Adrenal gland (tissue), 9 donors: ENCODE measurements at regions not wholly inside any gene's neighbourhood (a gene's known extent, or its start where the extent isn't known, plus 50 kb on each side); places are given as distances from the start of the nearest gene placed in this dataset.

Source experiments
- DNase-seq, 7 donors: peaks; one replicate each; pipeline ENCODE4 v3.0.0-alpha.2; 2019 to 2020
- H3K27ac ChIP-seq, 5 donors: fragments of 200-600 bp; sonication (generic) in 4 of 5; 1 replicate in 3 of 5; 2 replicates in 2 of 5; pipeline versions ENCODE4 v1.5.1 to v1.8.0; 2016 to 2020; ENCODE audit warnings: mild to moderate bottlenecking in 1 of 5
- H3K27me3 ChIP-seq: fragments of 200-600 bp; 2 replicates; pipeline ENCODE4 v1.8.0; 2021
- H3K36me3 ChIP-seq, 2 donors: fragments of 200-600 bp; replicated peaks in 1 of 2; 1 replicate in 1 of 2; 2 replicates in 1 of 2; pipeline versions ENCODE4 v1.5.1 to v1.8.0; 2018 to 2022
- H3K4me1 ChIP-seq, 2 donors: fragments of 200-600 bp; replicated peaks in 1 of 2; 1 replicate in 1 of 2; 2 replicates in 1 of 2; pipeline versions ENCODE4 v1.5.1 to v1.8.0; 2018 to 2021
- H3K4me3 ChIP-seq, 4 donors: fragments of 200-600 bp; sonication (generic) in 3 of 4; one replicate each; pipeline ENCODE4 v1.5.1; 2016 to 2018
- H3K9me3 ChIP-seq, 3 donors: fragments of 200-600 bp; sonication (generic) in 1 of 3; replicated peaks in 1 of 3; 1 replicate in 2 of 3; 2 replicates in 1 of 3; pipeline versions ENCODE4 v1.5.1 to v1.8.0; 2016 to 2021
- CTCF ChIP-seq, 6 experiments: fragments of 450-650 bp in 4 of 6; fragments of 200-600 bp in 2 of 6; sonication (generic) in 1 of 6; IDR thresholded peaks; 1 replicate in 5 of 6; 2 replicates in 1 of 6; pipeline versions ENCODE4 v1.5.1 to v1.8.0; 2016 to 2021; ENCODE audit warnings: antibody characterized with exemption in 6 of 6, mild to moderate bottlenecking in 2 of 6, moderate library complexity in 1 of 6
- POLR2A ChIP-seq, 2 donors: fragments of 450-650 bp; IDR thresholded peaks; one replicate each; pipeline ENCODE4 v1.6.1; 2017; ENCODE audit warnings: antibody characterized with exemption in 2 of 2, mild to moderate bottlenecking in 2 of 2, moderate library complexity in 1 of 2
- WGBS, 4 donors: extraction: QIAGEN DNeasy Blood & Tissue Kit in 2 of 4; methylation state at CpG; one replicate each; pipeline versions ENCODE4 v1.1.5 to v1.1.7; 2013 to 2017; 5-methylcytosine and 5-hydroxymethylcytosine counted together
- intact Hi-C, 2 donors: fragments of 100-400 bp; cut with DNase I; formaldehyde crosslinking; loops; one replicate each; pipeline versions ENCODE4 v1.14.1 to v1.15.0; 2022 to 2023
- donor health status: healthy with polysubstance abuse.
- donor health status: Bipolar disorder and iron deficiency.
- donor health status: DM: yes; HTN: yes; CAD: no.
- donor health status: DM: no; HTN: no; CAD: no.
- donor health status: DM: no; HTN: no; CAD: no.

DNA sequence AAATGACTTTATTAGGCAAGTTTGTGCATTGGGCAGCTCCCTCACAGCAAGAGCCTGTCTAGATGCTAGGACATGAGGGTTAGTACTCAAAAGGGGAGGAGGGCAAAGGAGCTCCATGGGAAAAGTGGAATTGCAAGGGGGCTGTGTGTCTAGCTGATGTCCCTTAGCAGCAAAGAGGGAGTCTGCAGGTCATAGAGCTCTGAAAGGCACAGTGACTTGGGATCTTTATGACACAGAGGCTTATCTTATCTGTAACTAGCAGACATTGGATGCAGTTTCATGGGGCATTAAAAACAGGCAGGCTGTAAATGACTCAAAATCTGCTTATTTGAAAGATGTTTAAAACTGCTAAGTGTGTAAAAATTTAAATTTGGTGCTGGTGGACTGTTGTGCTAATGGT, 556.2 kb upstream of the FZD8 start:
- no peak for TF ChIP-seq POLR2A (IDR thresholded peaks at IDR 0.05)
- TF ChIP-seq CTCF (IDR thresholded peaks at IDR 0.05), result no peak
- H3K36me3 ChIP-seq, result no peaks in the 10 kb centered on the region

GRCh38 chr10:36195364-36195763, 553.3 kb upstream of the FZD8 start:
- no peak overlapping the region for H3K4me3 ChIP-seq
- H3K4me1 ChIP-seq, result no peaks in the 10 kb centered on the region
- no peak overlapping the region for H3K27ac ChIP-seq
- DNase-seq, result no peak
- intact Hi-C loops, result no loop called here
- TF ChIP-seq CTCF (IDR thresholded peaks at IDR 0.05) (no peak), POLR2A (IDR thresholded peaks at IDR 0.05) (no peak)
- H3K27me3 ChIP-seq, result no peaks in the 10 kb centered on the region
- H3K36me3 ChIP-seq, result no peaks in the 10 kb centered on the region
- H3K9me3 ChIP-seq, result peaks cover 0 to 10% (median 0%) of the 10 kb centered on the region in 3 donors
- WGBS, 4 donors, result 69 to 89% (median 82%) methylated on average over 2 to 3 of the region's 3 CpGs

More for the DNA sequence above, 556.2 kb upstream of the FZD8 start:
- no peaks in the 10 kb centered on the region for H3K4me1 ChIP-seq
- no peak for DNase-seq
- intact Hi-C loops, result no loop called here
- H3K4me3 ChIP-seq, result no peak overlapping the region
- H3K27ac ChIP-seq, result no peak overlapping the region
- H3K27me3 ChIP-seq, result no peaks in the 10 kb centered on the region
- H3K9me3 ChIP-seq, result no peaks in the 10 kb centered on the region

DNA sequence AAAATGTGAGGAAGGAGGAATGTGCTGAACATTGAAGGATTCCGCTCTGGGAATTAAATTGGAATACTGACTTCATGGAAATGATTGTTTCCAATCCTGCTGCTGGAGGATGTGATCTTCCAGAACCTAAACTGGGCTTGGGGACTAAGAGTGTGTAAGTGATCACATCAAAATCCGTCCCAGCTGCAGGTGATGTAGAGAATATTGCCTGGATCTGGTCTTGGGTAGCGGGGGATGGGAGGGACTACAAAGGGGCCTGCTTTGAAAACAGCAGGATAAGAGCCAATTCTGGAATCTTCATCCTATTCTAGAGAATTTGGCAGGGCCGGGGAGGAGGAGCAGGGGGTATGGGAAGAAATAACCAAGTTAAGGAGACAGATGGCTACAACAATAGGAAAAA, 552.2 kb upstream of the FZD8 start:
- H3K36me3 ChIP-seq, result no peaks in the 10 kb centered on the region
- 79 to 94% (median 83%) methylated on average over 4 of the region's 4 CpGs for WGBS, 4 donors
- H3K27ac ChIP-seq, result no peak overlapping the region
- DNase-seq, result no peak
- H3K4me3 ChIP-seq, result no peak overlapping the region
- intact Hi-C loops, result no loop called here
- H3K9me3 ChIP-seq, result peaks cover 0 to 10% (median 0%) of the 10 kb centered on the region in 3 donors
- TF ChIP-seq CTCF (IDR thresholded peaks at IDR 0.05) (no peak), POLR2A (IDR thresholded peaks at IDR 0.05) (no peak)
- no peaks in the 10 kb centered on the region for H3K4me1 ChIP-seq
- no peaks in the 10 kb centered on the region for H3K27me3 ChIP-seq

DNA sequence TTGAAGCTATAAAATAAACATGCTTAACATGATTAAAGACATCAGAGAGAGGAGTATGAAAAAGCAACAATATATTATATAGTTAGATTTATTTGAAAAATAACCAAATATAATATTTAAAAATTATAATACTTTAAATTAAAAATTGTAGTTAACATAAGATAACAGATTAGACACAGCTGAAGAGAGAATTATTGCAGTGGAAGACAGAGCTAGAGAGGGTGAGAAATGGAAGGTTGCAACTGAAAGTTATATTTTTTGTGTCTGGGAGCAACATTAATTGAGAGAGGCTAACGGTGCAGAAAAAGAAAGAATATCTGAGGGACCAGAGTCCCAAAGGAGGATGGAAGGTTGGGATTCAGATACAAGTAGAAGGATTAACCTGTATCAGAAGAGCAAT, 548.9 kb upstream of the FZD8 start:
- WGBS, 4 donors, result 67 to 91% (median 76%) methylated on average over 1 of the region's 1 CpG

More for the DNA sequence above, 548.9 kb upstream of the FZD8 start:
- Histone ChIP-seq H3K4me3 (no peak overlapping the region), H3K9me3 (peaks cover 0 to 10% (median 0%) of the 10 kb centered on the region in 3 donors), H3K4me1 (no peaks in the 10 kb centered on the region), H3K36me3 (no peaks in the 10 kb centered on the region), H3K27me3 (no peaks in the 10 kb centered on the region), H3K27ac (no peak overlapping the region)
- no peak for DNase-seq
- intact Hi-C loops, result no loop called here
- no peak for TF ChIP-seq CTCF (IDR thresholded peaks at IDR 0.05)
- TF ChIP-seq POLR2A (IDR thresholded peaks at IDR 0.05), result no peak
